G401 (cell line): ENCODE measurements at regions not wholly inside any gene's neighbourhood (a gene's known extent, or its start where the extent isn't known, plus 50 kb on each side); places are given as distances from the start of the nearest gene placed in this dataset.

Experiments used
- DNase-seq: peaks from one replicate; pipeline ENCODE4 v3.0.0-alpha.2; 2015; ENCODE audit warnings: low spot score
- in situ Hi-C: cut with HindIII; loops from 2 replicates; pipeline ENCODE4 v1.10.0; 2016; ENCODE audit warnings: low sequenced_read_pairs, mixed read lengths

GRCh38 chr20:2231701-2232100 lies 64.1 kb upstream of the TGM3 start:
- in situ Hi-C loops: no loop called here
- DNase-seq: no peak

- in situ Hi-C loops: no loop called here
Measured at GRCh38 chr20:2234598-2235191, 61.1 kb upstream of the TGM3 start.

GRCh38 chr20:2236256-2236655 lies 59.5 kb upstream of the TGM3 start:
- DNase-seq: no peak
- in situ Hi-C loops: no loop called here

More at GRCh38 chr20:2234598-2235191, 61.1 kb upstream of the TGM3 start:
- no peak for DNase-seq

GRCh38 chr20:2237059-2237458 lies 58.7 kb upstream of the TGM3 start:
- DNase-seq: peak; percentile 19
- in situ Hi-C loops: no loop called here

- DNase-seq: no peak
- in situ Hi-C loops: no loop called here
Measured at GRCh38 chr20:2238601-2239000, 57.2 kb upstream of the TGM3 start.

GRCh38 chr20:2240835-2241234 lies 55.0 kb upstream of the TGM3 start:
- in situ Hi-C loops: no loop called here
- no peak for DNase-seq

- DNase-seq: no peak
- in situ Hi-C loops: no loop called here
Measured at GRCh38 chr20:2242678-2243077, 53.1 kb upstream of the TGM3 start.

GRCh38 chr20:2244523-2244922 lies 51.3 kb upstream of the TGM3 start:
- in situ Hi-C loops: no loop called here
- no peak for DNase-seq

GRCh38 chr20:2244993-2245392 lies 50.8 kb upstream of the TGM3 start:
- in situ Hi-C loops: no loop called here
- no peak for DNase-seq

- in situ Hi-C loops: no loop called here
- DNase-seq: no peak
Measured at GRCh38 chr20:2245637-2246036, 50.2 kb upstream of the TGM3 start.
